Omental fat pad (tissue), 3 donors: ENCODE measurements at regions not wholly inside any gene's neighbourhood (a gene's known extent, or its start where the extent isn't known, plus 50 kb on each side); places are given as distances from the start of the nearest gene placed in this dataset.
"Not testable (repeated sequence)": the region's sequence is repeated elsewhere in the genome, so short reads cannot be mapped to it uniquely, and the experiment has no call there.

Experiments
- ATAC-seq: fragments of 150-250 bp; one replicate; pipeline ENCODE4 v1.9.1; 2016; ENCODE audit warnings: mild to moderate bottlenecking, moderate library complexity; ENCODE audit not compliant: low FRiP score
- DNase-seq: peaks from one replicate; pipeline ENCODE4 v3.0.0-alpha.2; 2019; ENCODE audit warnings: low spot score
- CTCF ChIP-seq, 3 donors: fragments of 450-650 bp; IDR thresholded peaks; one replicate each; pipeline ENCODE4 v1.5.1; 2016 to 2017; ENCODE audit warnings: antibody characterized with exemption in 3 of 3, mild to moderate bottlenecking in 3 of 3, moderate library complexity in 2 of 3

- DNase-seq (no peak), ATAC-seq (no peak)
- TF ChIP-seq CTCF (IDR thresholded peaks at IDR 0.05), result no peak
These were observed 1515.2 kb downstream of the FAM181B start for GRCh38 chr11:81218440-81218839.

- TF ChIP-seq CTCF (IDR thresholded peaks at IDR 0.05), result no peak
- DNase-seq (no peak), ATAC-seq (no peak)
These were observed 1522.6 kb downstream of the FAM181B start for GRCh38 chr11:81211050-81211449.

- no peak for ATAC-seq
- no peak for TF ChIP-seq CTCF (IDR thresholded peaks at IDR 0.05)
- DNase-seq, result no peak
These were observed 1526.1 kb downstream of the FAM181B start for GRCh38 chr11:81207421-81208054.

GRCh38 chr11:81203876-81204275 lies 1529.8 kb downstream of the FAM181B start:
- TF ChIP-seq CTCF (IDR thresholded peaks at IDR 0.05), result no peak
- DNase-seq (no peak), ATAC-seq (no peak)

- ATAC-seq (no peak), DNase-seq (no peak)
- no peak for TF ChIP-seq CTCF (IDR thresholded peaks at IDR 0.05)
These were observed 1536.3 kb downstream of the FAM181B start for GRCh38 chr11:81197396-81197795.

- ATAC-seq (no peak), DNase-seq (no peak)
- TF ChIP-seq CTCF (IDR thresholded peaks at IDR 0.05), result no peak
These were observed 1541.1 kb downstream of the FAM181B start for GRCh38 chr11:81192516-81192915.

- no peak for ATAC-seq
- no peak for DNase-seq
- TF ChIP-seq CTCF (IDR thresholded peaks at IDR 0.05), result no peak
These were observed 1543.1 kb downstream of the FAM181B start for GRCh38 chr11:81190546-81190945.

- DNase-seq, ATAC-seq: not testable (repeated sequence)
These were observed 1546.6 kb downstream of the FAM181B start for GRCh38 chr11:81187033-81187432.
